ENCODE measurements at regions not wholly inside any gene's neighbourhood (a gene's known extent, or its start where the extent isn't known, plus 50 kb on each side); places are given as distances from the start of the nearest gene placed in this dataset.

GRCh38 chr10:106317554-106317953 is 847.0 kb downstream of the SORCS1 start:
- no peaks in the 10 kb centered on the region for H3K27me3 ChIP-seq
- H3K9me3 ChIP-seq (ENCODE audit: low read depth), result no peaks in the 10 kb centered on the region
- H3K27ac ChIP-seq, result no peak overlapping the region
- no peaks in the 10 kb centered on the region for H3K4me1 ChIP-seq (ENCODE audit: low read depth)
- H3K36me3 ChIP-seq, result no peaks in the 10 kb centered on the region
- H3K4me3 ChIP-seq, result no peak overlapping the region
- DNase-seq (ENCODE audit: low read depth in 1 of 2, low spot score in 1 of 2), result no peak
- no peak for TF ChIP-seq CTCF (IDR thresholded peaks at IDR 0.05; ENCODE audit: low read depth, low read length)

- H3K27me3 ChIP-seq, result no peaks in the 10 kb centered on the region
- H3K4me3 ChIP-seq, result no peak overlapping the region
- no peaks in the 10 kb centered on the region for H3K36me3 ChIP-seq
- H3K4me1 ChIP-seq (ENCODE audit: low read depth), result no peaks in the 10 kb centered on the region
- no peak for TF ChIP-seq CTCF (IDR thresholded peaks at IDR 0.05; ENCODE audit: low read depth, low read length)
- no peak overlapping the region for H3K27ac ChIP-seq
- H3K9me3 ChIP-seq (ENCODE audit: low read depth), result no peaks in the 10 kb centered on the region
- no peak for DNase-seq (ENCODE audit: low read depth in 1 of 2, low spot score in 1 of 2)
These were observed 851.5 kb downstream of the SORCS1 start for GRCh38 chr10:106313041-106313440.

- Histone ChIP-seq H3K4me3 (no peak overlapping the region), H3K36me3 (no peaks in the 10 kb centered on the region)
- no peak for TF ChIP-seq CTCF (IDR thresholded peaks at IDR 0.05; ENCODE audit: low read depth, low read length)
These were observed 852.4 kb downstream of the SORCS1 start for GRCh38 chr10:106312087-106312486.

GRCh38 chr10:106311590-106311989 is 852.9 kb downstream of the SORCS1 start:
- Histone ChIP-seq H3K4me1 (ENCODE audit: low read depth) (no peaks in the 10 kb centered on the region), H3K27me3 (no peaks in the 10 kb centered on the region), H3K9me3 (ENCODE audit: low read depth) (no peaks in the 10 kb centered on the region), H3K36me3 (no peaks in the 10 kb centered on the region), H3K4me3 (no peak overlapping the region), H3K27ac (no peak overlapping the region)
- DNase-seq (ENCODE audit: low read depth in 1 of 2, low spot score in 1 of 2), result peak in 1 of 2 donors; percentile 7
- no peak for TF ChIP-seq CTCF (IDR thresholded peaks at IDR 0.05; ENCODE audit: low read depth, low read length)

More at GRCh38 chr10:106312087-106312486, 852.4 kb downstream of the SORCS1 start:
- no peaks in the 10 kb centered on the region for H3K27me3 ChIP-seq
- DNase-seq (ENCODE audit: low read depth in 1 of 2, low spot score in 1 of 2), result no peak
- no peaks in the 10 kb centered on the region for H3K4me1 ChIP-seq (ENCODE audit: low read depth)
- no peak overlapping the region for H3K27ac ChIP-seq
- H3K9me3 ChIP-seq (ENCODE audit: low read depth), result no peaks in the 10 kb centered on the region

- no peaks in the 10 kb centered on the region for H3K27me3 ChIP-seq
- H3K4me1 ChIP-seq (ENCODE audit: low read depth), result no peaks in the 10 kb centered on the region
- no peaks in the 10 kb centered on the region for H3K9me3 ChIP-seq (ENCODE audit: low read depth)
- H3K4me3 ChIP-seq, result no peak overlapping the region
- TF ChIP-seq CTCF (IDR thresholded peaks at IDR 0.05; ENCODE audit: low read depth, low read length), result no peak
- no peak overlapping the region for H3K27ac ChIP-seq
- no peak for DNase-seq (ENCODE audit: low read depth in 1 of 2, low spot score in 1 of 2)
- H3K36me3 ChIP-seq, result no peaks in the 10 kb centered on the region
These were observed 853.9 kb downstream of the SORCS1 start for GRCh38 chr10:106310596-106310995.

- Histone ChIP-seq H3K27me3 (no peaks in the 10 kb centered on the region), H3K36me3 (no peaks in the 10 kb centered on the region), H3K9me3 (ENCODE audit: low read depth) (no peaks in the 10 kb centered on the region), H3K27ac (no peak overlapping the region), H3K4me1 (ENCODE audit: low read depth) (no peaks in the 10 kb centered on the region), H3K4me3 (no peak overlapping the region)
- no peak for DNase-seq (ENCODE audit: low read depth in 1 of 2, low spot score in 1 of 2)
- TF ChIP-seq CTCF (IDR thresholded peaks at IDR 0.05; ENCODE audit: low read depth, low read length), result no peak
These were observed 855.1 kb downstream of the SORCS1 start for GRCh38 chr10:106309376-106309775.
